ENCODE measurements at regions not wholly inside any gene's neighbourhood (a gene's known extent, or its start where the extent isn't known, plus 50 kb on each side); places are given as distances from the start of the nearest gene placed in this dataset.
A peak's percentile ranks its signal among the peaks of the same experiment; 100 is the strongest.
"Not testable (repeated sequence)": the region's sequence is repeated elsewhere in the genome, so short reads cannot be mapped to it uniquely, and the experiment has no call there.

DNA sequence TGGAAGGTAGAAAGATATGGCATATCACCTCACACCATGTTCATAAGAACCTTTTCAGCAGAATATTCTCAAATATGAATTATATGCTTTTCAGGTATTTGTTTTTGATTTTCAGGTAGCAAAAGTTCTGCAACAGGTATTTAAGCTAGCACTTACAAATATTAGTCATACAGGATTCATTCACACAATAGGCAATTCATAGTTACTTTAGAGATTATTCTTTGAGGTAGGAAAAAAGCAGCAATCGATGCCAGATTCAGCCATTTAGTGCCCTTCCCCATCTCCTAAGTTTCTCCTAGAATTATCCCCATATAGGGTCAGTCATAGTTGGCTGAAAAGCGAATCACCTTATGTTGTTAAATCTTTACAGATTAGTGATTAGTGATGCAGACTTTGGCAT is 177.4 kb upstream of the MMADHC start:
- no peaks in the 10 kb centered on the region for H3K27me3 ChIP-seq
- H3K4me1 ChIP-seq (ENCODE audit: low read depth) = no peaks in the 10 kb centered on the region
- TF ChIP-seq, protein P1, sequence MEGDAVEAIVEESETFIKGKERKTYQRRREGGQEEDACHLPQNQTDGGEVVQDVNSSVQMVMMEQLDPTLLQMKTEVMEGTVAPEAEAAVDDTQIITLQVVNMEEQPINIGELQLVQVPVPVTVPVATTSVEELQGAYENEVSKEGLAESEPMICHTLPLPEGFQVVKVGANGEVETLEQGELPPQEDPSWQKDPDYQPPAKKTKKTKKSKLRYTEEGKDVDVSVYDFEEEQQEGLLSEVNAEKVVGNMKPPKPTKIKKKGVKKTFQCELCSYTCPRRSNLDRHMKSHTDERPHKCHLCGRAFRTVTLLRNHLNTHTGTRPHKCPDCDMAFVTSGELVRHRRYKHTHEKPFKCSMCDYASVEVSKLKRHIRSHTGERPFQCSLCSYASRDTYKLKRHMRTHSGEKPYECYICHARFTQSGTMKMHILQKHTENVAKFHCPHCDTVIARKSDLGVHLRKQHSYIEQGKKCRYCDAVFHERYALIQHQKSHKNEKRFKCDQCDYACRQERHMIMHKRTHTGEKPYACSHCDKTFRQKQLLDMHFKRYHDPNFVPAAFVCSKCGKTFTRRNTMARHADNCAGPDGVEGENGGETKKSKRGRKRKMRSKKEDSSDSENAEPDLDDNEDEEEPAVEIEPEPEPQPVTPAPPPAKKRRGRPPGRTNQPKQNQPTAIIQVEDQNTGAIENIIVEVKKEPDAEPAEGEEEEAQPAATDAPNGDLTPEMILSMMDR (IDR thresholded peaks at IDR 0.05; ENCODE audit: low read depth, low read length) = no peak
- DNase-seq (ENCODE audit: low read depth in 1 of 2, low spot score in 1 of 2) = no peak
- no peaks in the 10 kb centered on the region for H3K36me3 ChIP-seq
- no peak overlapping the region for H3K4me3 ChIP-seq
- H3K27ac ChIP-seq = no peak overlapping the region
- H3K9me3 ChIP-seq (ENCODE audit: low read depth) = no peaks in the 10 kb centered on the region

DNA sequence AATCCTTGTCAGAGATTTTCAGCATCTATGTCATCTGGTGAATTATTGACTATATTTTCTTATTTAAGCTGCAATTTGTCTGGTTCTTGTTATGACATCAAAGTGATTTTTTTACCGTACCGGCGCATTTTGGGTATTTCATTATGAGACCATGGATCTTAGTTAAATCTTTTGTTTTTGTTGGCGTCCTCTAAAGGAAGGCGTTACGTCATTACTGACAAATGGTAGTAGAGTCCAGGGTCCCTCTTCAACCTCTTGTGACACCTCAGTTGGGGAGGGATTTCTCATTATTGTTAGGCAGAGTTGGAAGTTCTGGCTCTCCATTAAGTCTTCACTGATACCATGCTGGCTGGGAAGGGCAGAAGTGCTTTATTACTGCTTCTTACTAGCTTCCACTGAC is 175.8 kb upstream of the MMADHC start:
- Histone ChIP-seq H3K4me1 (ENCODE audit: low read depth) (no peaks in the 10 kb centered on the region), H3K27me3 (no peaks in the 10 kb centered on the region), H3K27ac (no peak overlapping the region), H3K36me3 (no peaks in the 10 kb centered on the region), H3K9me3 (ENCODE audit: low read depth) (no peaks in the 10 kb centered on the region), H3K4me3 (no peak overlapping the region)
- no peak for DNase-seq (ENCODE audit: low read depth in 1 of 2, low spot score in 1 of 2)
- TF ChIP-seq, protein P1 (IDR thresholded peaks at IDR 0.05; ENCODE audit: low read depth, low read length) = no peak

DNA sequence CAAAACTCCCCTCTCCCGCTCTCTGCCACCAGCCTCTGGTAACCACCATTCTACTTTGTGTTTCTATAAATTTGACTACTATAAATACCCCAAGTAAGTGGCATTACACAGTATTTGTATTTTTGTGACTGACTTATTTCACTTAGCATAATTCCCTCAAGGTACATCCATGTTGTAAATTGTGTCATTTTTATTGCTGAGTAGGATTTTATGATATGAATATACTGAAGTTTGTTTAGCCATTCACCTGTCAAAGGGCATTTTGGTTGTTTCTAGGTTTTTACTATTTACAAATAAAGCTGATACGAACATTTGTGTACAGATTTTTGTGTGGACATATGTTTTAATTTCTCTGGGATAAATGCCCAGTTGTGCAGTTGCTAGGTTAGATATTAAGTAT is 174.0 kb upstream of the MMADHC start:
- Histone ChIP-seq H3K4me1 (ENCODE audit: low read depth) (no peaks in the 10 kb centered on the region), H3K36me3 (no peaks in the 10 kb centered on the region), H3K27ac (no peak overlapping the region), H3K27me3 (no peaks in the 10 kb centered on the region), H3K4me3 (no peak overlapping the region), H3K9me3 (ENCODE audit: low read depth) (no peaks in the 10 kb centered on the region)
- DNase-seq (ENCODE audit: low read depth in 1 of 2, low spot score in 1 of 2) = no peak
- TF ChIP-seq, protein P1 (IDR thresholded peaks at IDR 0.05; ENCODE audit: low read depth, low read length) = no peak

- not testable (repeated sequence) for H3K27ac ChIP-seq; H3K27me3 ChIP-seq; H3K9me3 ChIP-seq (ENCODE audit: low read depth); H3K36me3 ChIP-seq; H3K4me1 ChIP-seq (ENCODE audit: low read depth); H3K4me3 ChIP-seq; DNase-seq (ENCODE audit: low read depth in 1 of 2, low spot score in 1 of 2)
These were observed 171.8 kb upstream of the MMADHC start for GRCh38 chr2:149759382-149759781.

GRCh38 chr2:149754722-149755121 is 167.1 kb upstream of the MMADHC start:
- H3K4me1 ChIP-seq (ENCODE audit: low read depth); H3K27ac ChIP-seq; H3K9me3 ChIP-seq (ENCODE audit: low read depth); H3K4me3 ChIP-seq; H3K27me3 ChIP-seq; H3K36me3 ChIP-seq; DNase-seq (ENCODE audit: low read depth in 1 of 2, low spot score in 1 of 2): not testable (repeated sequence)

GRCh38 chr2:149747456-149747855 is 159.9 kb upstream of the MMADHC start:
- TF ChIP-seq, protein P1 (IDR thresholded peaks at IDR 0.05; ENCODE audit: low read depth, low read length) = no peak
- Histone ChIP-seq H3K4me3 (no peak overlapping the region), H3K27ac (no peak overlapping the region), H3K27me3 (no peaks in the 10 kb centered on the region), H3K9me3 (ENCODE audit: low read depth) (no peaks in the 10 kb centered on the region), H3K4me1 (ENCODE audit: low read depth) (no peaks in the 10 kb centered on the region), H3K36me3 (no peaks in the 10 kb centered on the region)
- DNase-seq (ENCODE audit: low read depth in 1 of 2, low spot score in 1 of 2) = peak in 1 of 2 donors; percentile 60
